K562 (cell line): ENCODE measurements at regions not wholly inside any gene's neighbourhood (a gene's known extent, or its start where the extent isn't known, plus 50 kb on each side); places are given as distances from the start of the nearest gene placed in this dataset.

Experiments
- ATAC-seq: fragments of 200-7000 bp; cut with Tn5 transposase; 3 replicates; pipeline ENCODE4 v1.9.1; 2020; ENCODE audit warnings: moderate library complexity
- BruUV-seq: library from RNA; stranded (reverse); fragments of 400-500 nt; replicated peaks from 2 replicates; lab custom pipeline; 2021; lab: Mats Ljungman, UMichigan
- CTCF ChIA-PET: fragments of 300-600 bp; formaldehyde crosslinking; extraction: SDS; loops from one replicate; lab custom pipeline; 2021; ENCODE audit warnings: low intra/inter-chr PET ratio; lab: Yijun Ruan, JAX
- POLR2A ChIA-PET: fragments of 300-600, 350-650 bp; sonication (Branson Sonifier 250); formaldehyde crosslinking; extraction: SDS; loops from one replicate; lab custom pipeline; 2021; ENCODE audit warnings: antibody characterized with exemption, inconsistent platforms; lab: Yijun Ruan, JAX
- DNase-seq, 4 experiments: peaks; one replicate each; pipeline versions ENCODE4 v3.0.0 to v3.0.0-alpha.2; 2011 to 2018; ENCODE audit warnings: low spot score in 3 of 4, mixed read lengths in 3 of 4; ENCODE audit errors: extremely low read depth in 1 of 4
- FAIRE-seq: peaks from 2 replicates; lab custom pipeline; 2011; peaks lifted over from hg19 to GRCh38; lab: Jason Lieb, UNC
- H2AFZ ChIP-seq: 2 replicates; pipeline ENCODE4 v1.6.0; 2011; ENCODE audit warnings: low read depth, low read length, control low read depth, inconsistent platforms
- H3K27ac ChIP-seq: fragments of 200-600 bp; 3 replicates; pipeline ENCODE4 v1.8.0; 2011; ENCODE audit warnings: low read depth, mild to moderate bottlenecking, control low read depth, inconsistent platforms, low read length, moderate library complexity, mixed read lengths; ENCODE audit errors: extremely low read depth
- H3K27me3 ChIP-seq, 2 experiments: fragments of 300-600 bp in 1 of 2; 2 replicates in 1 of 2; 3 replicates in 1 of 2; pipeline versions ENCODE4 v1.6.0 to v1.8.0; 2011; ENCODE audit warnings: inconsistent platforms in 2 of 2, low read length in 2 of 2, mild to moderate bottlenecking in 1 of 2, mixed read lengths in 1 of 2, moderate library complexity in 1 of 2; ENCODE audit not compliant: control insufficient read depth in 2 of 2, insufficient read depth in 2 of 2
- H3K36me3 ChIP-seq: fragments of 300-600 bp; 3 replicates; pipeline ENCODE4 v1.8.0; 2011; ENCODE audit warnings: mild to moderate bottlenecking, low read length, inconsistent platforms; ENCODE audit not compliant: control insufficient read depth, insufficient read depth
- H3K4me1 ChIP-seq, 2 experiments: fragments of 200-600 bp in 1 of 2; replicated peaks in 1 of 2; 2 replicates in 1 of 2; 3 replicates in 1 of 2; pipeline versions ENCODE4 v1.5.1 to v1.8.0; 2011; ENCODE audit warnings: inconsistent platforms in 2 of 2, low read length in 2 of 2, mild to moderate bottlenecking in 1 of 2, mixed read lengths in 1 of 2, moderate library complexity in 1 of 2; ENCODE audit not compliant: control insufficient read depth in 2 of 2, insufficient read depth in 2 of 2
- H3K4me2 ChIP-seq: 2 replicates; pipeline ENCODE4 v1.6.1; 2011; ENCODE audit warnings: low read length, control low read depth, inconsistent platforms, mixed read lengths; ENCODE audit not compliant: insufficient read depth
- H3K4me3 ChIP-seq: fragments of 200-600 bp; sonication (generic), shearing (Covaris generic); 2 replicates; pipeline ENCODE4 v1.5.1; 2016; ENCODE audit warnings: control low read depth, inconsistent platforms
- H3K79me2 ChIP-seq: fragments of 200-600 bp; 3 replicates; pipeline ENCODE4 v1.8.0; 2011; ENCODE audit warnings: low read length, inconsistent platforms; ENCODE audit not compliant: control insufficient read depth, insufficient read depth
- H3K9ac ChIP-seq, 2 experiments: 2 replicates each; pipeline versions ENCODE4 v1.6.0 to v1.6.1; 2011; ENCODE audit warnings: low read depth in 2 of 2, low read length in 2 of 2, control low read depth in 1 of 2, inconsistent platforms in 1 of 2, mild to moderate bottlenecking in 1 of 2, mixed read lengths in 1 of 2; ENCODE audit not compliant: insufficient read depth in 1 of 2
- H3K9me1 ChIP-seq: one replicate; pipeline ENCODE4 v1.6.0; 2011; ENCODE audit warnings: inconsistent platforms, mild to moderate bottlenecking, low read length, moderate library complexity; ENCODE audit not compliant: control insufficient read depth, insufficient read depth
- H3K9me3 ChIP-seq: replicated peaks from 2 replicates; pipeline ENCODE4 v1.5.1; 2011; ENCODE audit warnings: low read depth, low read length, inconsistent platforms; ENCODE audit not compliant: control insufficient read depth, insufficient read depth
- H4K20me1 ChIP-seq: replicated peaks from 2 replicates; pipeline ENCODE4 v1.6.1; 2011; ENCODE audit warnings: low read length, inconsistent platforms, mixed read lengths; ENCODE audit not compliant: control insufficient read depth, insufficient read depth
- ASH1L ChIP-seq: fragments of 450-650 bp; IDR thresholded peaks from 2 replicates; pipeline ENCODE4 v1.6.1; 2018; ENCODE audit warnings: borderline replicate concordance, mild to moderate bottlenecking, low read depth; ENCODE audit not compliant: partially characterized antibody
- BMI1 ChIP-seq: fragments of 150-350 bp; IDR thresholded peaks from 2 replicates; pipeline ENCODE4 v1.6.1; 2014; ENCODE audit warnings: low read length
- MLLT1 ChIP-seq, 2 experiments: fragments of 450-650 bp; IDR thresholded peaks; 2 replicates each; pipeline ENCODE4 v1.6.1; 2016
- NFYB ChIP-seq: IDR thresholded peaks from 2 replicates; pipeline ENCODE4 v1.6.1; 2011; ENCODE audit warnings: mild to moderate bottlenecking, moderate library complexity; ENCODE audit not compliant: insufficient read length; ENCODE audit errors: extremely low read depth
- RBM25 ChIP-seq: fragments of 200-400 bp; formaldehyde crosslinking; IDR thresholded peaks from 2 replicates; pipeline ENCODE4 v1.6.1; 2018; ENCODE audit warnings: low read length, low read depth, moderate library complexity; ENCODE audit not compliant: severe bottlenecking
- WHSC1 ChIP-seq: IDR thresholded peaks from one replicate; pipeline ENCODE4 v1.6.1; 2012; ENCODE audit warnings: low read length, control low read depth, inconsistent platforms
- WGBS: fragments of 100-300 bp; shearing (Covaris generic); methylation state at CpG from one replicate; pipeline ENCODE4 v1.1.6; 2016; ENCODE audit warnings: low coverage, mixed read lengths; ENCODE audit not compliant: insufficient coverage; ENCODE audit errors: missing lambda C conversion rate; 5-methylcytosine and 5-hydroxymethylcytosine counted together
- in situ Hi-C: fragments of 300-500 bp; cut with MboI; formaldehyde crosslinking; loops from 4 replicates; pipeline ENCODE4 v1.15.0; 2018; ENCODE audit warnings: inconsistent platforms, mixed read lengths
- intact Hi-C: fragments of 100-400 bp; cut with micrococcal nuclease; formaldehyde crosslinking; loops from 2 replicates; pipeline ENCODE4 v1.14.2; 2022
- TF ChIP-seq, protein P1 (sequence below): fragments of 250-450 bp; sonication (Bioruptor Pico); IDR thresholded peaks from 2 replicates; pipeline ENCODE4 v1.5.0; 2021; ENCODE audit warnings: mild to moderate bottlenecking, moderate library complexity
- TF ChIP-seq, protein P2 (sequence below): fragments of 250-450 bp; sonication (Bioruptor Pico); IDR thresholded peaks from 2 replicates; pipeline ENCODE4 v1.8.0; 2022; ENCODE audit warnings: inconsistent platforms, mild to moderate bottlenecking, moderate library complexity, borderline replicate concordance

- in situ Hi-C loops, result loop anchor here (5.0 to 10.0 kb wide), 3 partner anchors 107 to 425 kb away; no protein-coding TSS in a partner anchor
- POLR2A ChIA-PET, result interaction anchor here (1.1 to 1.3 kb wide), 2 partner anchors 10 to 14 kb away, joined by 3 to 8 read pairs; no protein-coding TSS in a partner anchor
- ATAC-seq, result no peak
Measured at GRCh38 chr7:29639886-29640595, 76.4 kb downstream of the PRR15 start.

More at GRCh38 chr7:29639886-29640595, 76.4 kb downstream of the PRR15 start:
- BruUV-seq, result no TSS peak
- 79% methylated on average over 12 of the region's 12 CpGs for WGBS
- TF ChIP-seq NFYB, result no peak
- no peak for TF ChIP-seq BMI1
- no peak for TF ChIP-seq ASH1L
- no peak for TF ChIP-seq RBM25
- TF ChIP-seq MLLT1 (IDR thresholded peaks at IDR 0.05), result no peak
- TF ChIP-seq, protein P1, sequence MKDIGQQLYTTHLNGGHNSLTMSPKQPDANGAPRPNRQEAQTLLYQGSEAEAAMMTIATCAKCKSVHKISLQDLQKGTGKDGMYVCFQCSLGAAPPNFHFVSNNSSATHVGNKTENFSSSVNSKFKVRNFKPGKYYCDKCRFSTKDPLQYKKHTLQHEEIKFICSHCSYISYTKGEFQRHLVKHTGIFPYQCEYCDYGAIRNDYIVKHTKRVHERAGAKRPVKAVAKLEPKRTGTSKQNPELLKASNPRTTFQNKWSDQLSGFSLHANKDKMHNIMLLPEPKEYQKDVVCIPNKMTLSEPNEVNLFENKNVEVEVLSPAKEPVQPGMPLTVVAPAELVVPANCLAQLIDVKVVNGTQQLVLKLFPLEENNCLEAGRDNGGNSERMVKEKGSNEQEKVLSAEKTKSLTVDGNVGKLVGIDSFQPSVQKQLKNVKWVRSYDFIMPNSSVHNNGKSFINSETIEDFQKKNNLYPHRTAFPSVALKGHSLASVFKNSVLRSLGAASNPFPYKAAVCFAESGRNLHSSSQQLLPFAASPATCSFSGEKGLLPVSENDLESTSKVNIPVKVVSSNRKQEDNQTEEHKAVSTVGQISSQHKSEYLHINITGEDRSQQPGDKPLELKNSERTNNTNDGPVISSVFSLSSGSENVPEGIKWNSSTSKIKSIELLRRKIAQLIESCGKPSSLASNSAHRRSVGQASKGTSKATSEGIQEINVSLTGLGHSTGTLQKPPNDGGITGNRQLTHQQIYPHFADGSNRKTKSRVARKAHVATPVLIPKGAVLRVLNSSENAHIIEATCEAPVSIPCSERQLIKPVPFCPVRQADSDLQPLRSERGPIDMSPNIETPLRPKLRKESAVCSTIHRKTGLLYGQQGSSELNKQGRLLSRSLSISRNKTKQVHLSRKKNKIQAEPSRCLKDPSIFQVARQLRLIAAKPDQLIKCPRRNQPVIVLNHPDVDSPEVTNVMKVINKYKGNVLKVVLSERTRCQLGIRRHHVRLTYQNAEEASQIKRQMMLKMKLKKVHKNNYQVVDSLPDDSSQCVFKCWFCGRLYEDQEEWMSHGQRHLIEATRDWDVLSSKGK, result no peak
- no peak for TF ChIP-seq WHSC1
- TF ChIP-seq, protein P2, sequence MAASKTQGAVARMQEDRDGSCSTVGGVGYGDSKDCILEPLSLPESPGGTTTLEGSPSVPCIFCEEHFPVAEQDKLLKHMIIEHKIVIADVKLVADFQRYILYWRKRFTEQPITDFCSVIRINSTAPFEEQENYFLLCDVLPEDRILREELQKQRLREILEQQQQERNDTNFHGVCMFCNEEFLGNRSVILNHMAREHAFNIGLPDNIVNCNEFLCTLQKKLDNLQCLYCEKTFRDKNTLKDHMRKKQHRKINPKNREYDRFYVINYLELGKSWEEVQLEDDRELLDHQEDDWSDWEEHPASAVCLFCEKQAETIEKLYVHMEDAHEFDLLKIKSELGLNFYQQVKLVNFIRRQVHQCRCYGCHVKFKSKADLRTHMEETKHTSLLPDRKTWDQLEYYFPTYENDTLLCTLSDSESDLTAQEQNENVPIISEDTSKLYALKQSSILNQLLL (CRISPR knock-in tag), result no peak
- TF ChIP-seq, all 486 proteins: peak for 0
- DNase-seq (no peak), FAIRE-seq (no peak)
- Histone ChIP-seq H3K9me3 (no peaks in the 10 kb centered on the region), H3K27me3 (no peaks in the 10 kb centered on the region), H3K4me1 (peaks cover 0 to 5% of the 10 kb centered on the region in 2 experiments; a peak in 1 of 5 replicates), H3K9me1 (peaks cover 2% of the 10 kb centered on the region), H3K79me2 (no peaks in the 10 kb centered on the region), H3K36me3 (no peaks in the 10 kb centered on the region), H3K9ac (no peak overlapping the region), H3K4me2 (no peak overlapping the region), H3K27ac (no peak overlapping the region), H4K20me1 (no peaks in the 10 kb centered on the region), H2AFZ (no peak overlapping the region), H3K4me3 (no peak overlapping the region)
- intact Hi-C loops, result loop anchor here (5.0 kb wide), 1 partner anchor 422 kb away; no protein-coding TSS in a partner anchor
- CTCF ChIA-PET, result no interaction called here
